Sigmoid colon (tissue), 4 donors: ENCODE measurements at regions not wholly inside any gene's neighbourhood (a gene's known extent, or its start where the extent isn't known, plus 50 kb on each side); places are given as distances from the start of the nearest gene placed in this dataset.

Experiments
- EP300 ChIP-seq, 4 donors: sonication (generic); formaldehyde crosslinking; IDR thresholded peaks; one replicate each; pipeline ENCODE4 v1.6.1; 2017; ENCODE audit warnings: antibody characterized with exemption in 4 of 4
- POLR2AphosphoS5 ChIP-seq, 4 donors: sonication (generic); formaldehyde crosslinking; IDR thresholded peaks; one replicate each; pipeline ENCODE4 v1.6.1; 2017; ENCODE audit warnings: antibody characterized with exemption in 4 of 4
- TF ChIP-seq, protein P1 (sequence below), 4 experiments: fragments of 450-650 bp in 3 of 4; fragments of 200-600 bp in 1 of 4; IDR thresholded peaks; one replicate each; pipeline ENCODE4 v1.5.1; 2016 to 2019; ENCODE audit warnings: antibody characterized with exemption in 4 of 4, mild to moderate bottlenecking in 3 of 4, moderate library complexity in 2 of 4

GRCh38 chr6:90960324-90960723 is 373.5 kb upstream of the MAP3K7 start:
- TF ChIP-seq, protein P1, sequence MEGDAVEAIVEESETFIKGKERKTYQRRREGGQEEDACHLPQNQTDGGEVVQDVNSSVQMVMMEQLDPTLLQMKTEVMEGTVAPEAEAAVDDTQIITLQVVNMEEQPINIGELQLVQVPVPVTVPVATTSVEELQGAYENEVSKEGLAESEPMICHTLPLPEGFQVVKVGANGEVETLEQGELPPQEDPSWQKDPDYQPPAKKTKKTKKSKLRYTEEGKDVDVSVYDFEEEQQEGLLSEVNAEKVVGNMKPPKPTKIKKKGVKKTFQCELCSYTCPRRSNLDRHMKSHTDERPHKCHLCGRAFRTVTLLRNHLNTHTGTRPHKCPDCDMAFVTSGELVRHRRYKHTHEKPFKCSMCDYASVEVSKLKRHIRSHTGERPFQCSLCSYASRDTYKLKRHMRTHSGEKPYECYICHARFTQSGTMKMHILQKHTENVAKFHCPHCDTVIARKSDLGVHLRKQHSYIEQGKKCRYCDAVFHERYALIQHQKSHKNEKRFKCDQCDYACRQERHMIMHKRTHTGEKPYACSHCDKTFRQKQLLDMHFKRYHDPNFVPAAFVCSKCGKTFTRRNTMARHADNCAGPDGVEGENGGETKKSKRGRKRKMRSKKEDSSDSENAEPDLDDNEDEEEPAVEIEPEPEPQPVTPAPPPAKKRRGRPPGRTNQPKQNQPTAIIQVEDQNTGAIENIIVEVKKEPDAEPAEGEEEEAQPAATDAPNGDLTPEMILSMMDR (IDR thresholded peaks at IDR 0.05): no peak
- TF ChIP-seq POLR2AphosphoS5 (IDR thresholded peaks at IDR 0.05) (no peak), EP300 (IDR thresholded peaks at IDR 0.05) (no peak)
